Head of caudate nucleus (tissue), 42 donors: ENCODE measurements at regions not wholly inside any gene's neighbourhood (a gene's known extent, or its start where the extent isn't known, plus 50 kb on each side); places are given as distances from the start of the nearest gene placed in this dataset.

Experiments
- DNase-seq, 42 donors: peaks; one replicate each; pipeline versions ENCODE4 v3.0.0 to v3.0.0-alpha.2; 2020 to 2021; ENCODE audit warnings: mixed read lengths in 7 of 42
- intact Hi-C: fragments of 100-400 bp; cut with DNase I; formaldehyde crosslinking; loops from one replicate; pipeline ENCODE4 v1.15.0; 2022

- intact Hi-C loops, result no loop called here
- DNase-seq, result no peak
Measured at GRCh38 chr20:22878166-22878565, 156.9 kb upstream of the SSTR4 start.

GRCh38 chr20:22880277-22880676 lies 154.8 kb upstream of the SSTR4 start:
- no peak for DNase-seq
- intact Hi-C loops, result no loop called here

GRCh38 chr20:22887796-22888195 lies 147.3 kb upstream of the SSTR4 start:
- intact Hi-C loops, result no loop called here
- no peak for DNase-seq

DNA sequence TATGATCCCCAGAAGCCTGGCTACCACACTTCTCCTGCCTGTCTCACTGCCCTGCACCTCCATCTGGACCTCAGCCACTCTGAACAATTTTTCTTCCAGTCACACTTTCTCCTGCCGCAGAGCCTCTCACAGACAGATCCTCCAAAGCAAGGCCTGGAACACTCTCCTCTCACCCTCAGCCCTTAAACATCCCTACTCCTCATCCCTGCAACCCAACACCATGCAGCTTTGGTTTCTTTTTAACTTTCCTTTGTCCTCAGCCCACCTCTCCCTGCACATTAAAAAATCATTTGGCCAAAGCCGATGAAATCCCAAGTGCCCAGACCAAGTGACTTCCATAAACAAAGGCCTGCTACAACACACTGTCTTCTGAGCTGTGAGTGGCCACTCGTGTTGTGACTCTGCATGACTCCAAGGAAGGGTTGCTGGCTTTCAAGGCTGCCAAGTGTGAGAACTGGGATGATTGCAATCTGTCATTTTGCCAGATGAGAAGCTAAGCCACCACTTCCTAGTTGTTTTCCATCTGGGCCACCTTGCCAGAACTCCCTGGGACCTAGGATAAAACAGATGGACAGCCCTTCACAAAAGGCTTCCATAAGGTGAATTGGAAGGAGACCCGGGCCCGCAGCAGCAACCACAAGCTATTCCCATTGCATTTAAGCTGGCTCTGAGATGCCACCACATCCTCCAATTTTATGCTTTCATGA lies 144.4 kb upstream of the SSTR4 start:
- intact Hi-C loops, result no loop called here
- DNase-seq, result no peak

DNA sequence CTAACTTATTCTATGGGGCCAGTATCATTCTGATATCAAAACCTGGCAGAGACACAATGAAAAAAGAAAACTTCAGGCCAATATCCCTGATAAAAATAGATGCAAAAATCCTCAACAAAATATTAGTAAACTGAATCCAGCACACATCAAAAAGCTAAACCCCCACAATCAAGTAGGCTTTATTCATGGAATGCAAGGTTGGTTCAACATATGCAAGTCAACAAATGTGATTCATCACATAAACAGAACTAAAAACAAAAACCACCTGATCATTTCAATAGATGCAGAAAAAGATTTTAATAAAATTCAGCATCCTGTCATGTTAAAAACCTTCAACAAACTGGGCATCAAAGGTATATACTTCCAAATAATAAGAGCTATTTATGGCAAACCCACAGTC lies 133.9 kb upstream of the SSTR4 start:
- intact Hi-C loops, result loop anchor here (5.0 kb wide), 1 partner anchor 331 kb away; no protein-coding TSS in a partner anchor
- DNase-seq, result no peak

DNA sequence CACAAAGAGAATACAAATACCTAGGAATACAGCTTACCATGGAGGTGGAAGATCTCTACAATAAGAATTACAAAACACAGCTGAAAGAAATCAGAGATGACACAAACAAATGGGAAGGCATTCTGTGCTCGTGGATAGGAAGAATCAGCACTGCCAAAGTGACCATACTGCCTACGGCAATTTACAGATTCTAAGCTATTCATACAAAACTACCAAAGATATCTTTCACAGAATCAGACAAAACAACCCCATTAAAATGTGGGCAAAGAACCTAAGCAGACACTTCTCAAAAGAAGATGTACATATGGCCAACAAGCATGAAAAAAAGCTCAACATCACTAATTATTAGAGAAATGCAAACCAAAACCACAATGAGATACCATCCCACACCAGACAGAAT lies 133.2 kb upstream of the SSTR4 start:
- intact Hi-C loops, result loop anchor here (5.0 kb wide), 1 partner anchor 330 kb away; no protein-coding TSS in a partner anchor
- no peak for DNase-seq

DNA sequence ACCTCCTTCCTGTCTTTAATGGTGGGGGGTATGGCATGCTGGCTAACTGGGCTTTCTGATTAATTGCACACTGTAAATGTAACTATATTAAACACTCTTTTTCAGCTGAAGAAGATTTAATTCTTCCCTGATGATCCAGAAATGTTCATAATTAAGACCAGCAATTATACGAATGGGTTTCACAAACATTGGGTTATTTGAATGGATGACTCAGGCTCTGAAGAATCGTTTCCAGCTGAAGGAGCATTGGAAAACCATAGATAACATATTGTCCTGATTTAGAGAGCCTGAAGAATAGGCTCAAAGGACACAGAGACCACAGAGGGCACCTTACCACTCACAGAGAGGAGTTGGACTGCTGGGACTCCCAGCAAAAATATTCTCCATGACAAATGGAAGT lies 130.7 kb upstream of the SSTR4 start:
- DNase-seq, result no peak
- intact Hi-C loops, result loop anchor here (5.0 kb wide), 1 partner anchor 328 kb away; no protein-coding TSS in a partner anchor

- no peak for DNase-seq
- intact Hi-C loops, result loop anchor here (5.0 kb wide), 1 partner anchor 327 kb away; no protein-coding TSS in a partner anchor
Measured at GRCh38 chr20:22904905-22905304, 130.2 kb upstream of the SSTR4 start.

- intact Hi-C loops, result no loop called here
- peak in 17 of 42 donors; percentile 1 to 56 (median 15) for DNase-seq
Measured at GRCh38 chr20:22905658-22906057, 129.5 kb upstream of the SSTR4 start.

DNA sequence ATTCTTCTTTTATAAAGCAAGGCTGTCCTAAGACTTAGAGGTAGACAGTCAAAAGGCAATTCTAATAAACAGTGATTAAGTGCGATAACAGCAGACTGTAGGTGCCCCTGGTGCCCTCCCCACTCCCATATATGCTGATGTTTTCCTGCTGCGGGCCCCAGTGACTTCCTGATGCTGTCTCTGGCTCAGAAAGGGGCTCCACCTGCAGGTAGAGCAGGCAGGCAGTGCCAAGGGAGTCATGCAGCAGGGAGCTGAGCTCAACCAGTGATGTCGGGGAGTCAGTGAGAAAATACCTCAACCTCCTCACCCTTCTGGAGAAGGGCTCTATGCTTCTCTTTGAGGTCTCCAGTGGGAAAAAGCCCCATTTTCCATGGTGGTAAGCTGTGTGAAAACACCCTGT lies 126.7 kb upstream of the SSTR4 start:
- intact Hi-C loops, result no loop called here
- no peak for DNase-seq

- no peak for DNase-seq
- intact Hi-C loops, result no loop called here
Measured at GRCh38 chr20:22908944-22909343, 126.2 kb upstream of the SSTR4 start.

DNA sequence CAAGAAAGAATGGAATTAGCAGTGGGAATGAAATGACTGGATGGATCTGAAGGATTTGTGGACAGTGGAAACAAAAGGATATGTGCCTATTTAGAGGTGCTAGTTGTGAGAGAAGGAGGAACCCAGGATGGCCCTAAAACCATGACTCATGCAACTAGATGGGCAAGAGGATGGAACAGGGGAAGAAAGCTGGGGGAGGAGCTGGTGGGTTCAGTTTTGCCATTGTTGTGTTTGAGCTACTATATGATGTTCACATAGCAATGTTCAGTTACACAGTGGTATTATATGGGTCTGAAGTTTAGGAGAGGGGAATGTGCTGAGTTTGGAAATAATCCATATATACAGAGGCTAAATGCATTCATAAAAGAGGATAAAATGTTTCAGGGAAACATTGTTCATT lies 125.7 kb upstream of the SSTR4 start:
- intact Hi-C loops, result no loop called here
- no peak for DNase-seq

- intact Hi-C loops, result no loop called here
- no peak for DNase-seq
Measured at GRCh38 chr20:22910287-22910852, 124.7 kb upstream of the SSTR4 start.

GRCh38 chr20:22914291-22914690 lies 120.8 kb upstream of the SSTR4 start:
- DNase-seq, result no peak
- intact Hi-C loops, result no loop called here

DNA sequence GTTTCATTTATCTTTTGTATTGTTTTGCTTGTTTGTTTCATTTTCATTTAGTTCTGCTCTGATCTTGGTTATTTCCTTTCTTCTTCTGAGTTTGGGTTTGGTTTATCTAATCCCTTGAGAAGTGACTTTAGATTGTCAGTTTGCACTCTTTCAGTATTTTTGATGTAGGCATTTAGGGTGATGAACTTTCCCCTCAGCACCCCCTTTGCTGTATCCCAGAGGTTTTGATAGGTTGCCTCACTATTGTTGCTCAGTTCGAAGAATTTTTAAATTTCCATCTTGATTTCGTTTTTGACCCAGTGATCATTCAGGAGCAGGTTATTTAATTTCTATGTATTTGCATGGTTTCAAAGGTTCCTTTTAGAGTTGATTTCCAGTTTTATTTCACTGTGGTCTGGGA lies 119.6 kb upstream of the SSTR4 start:
- intact Hi-C loops, result no loop called here

DNA sequence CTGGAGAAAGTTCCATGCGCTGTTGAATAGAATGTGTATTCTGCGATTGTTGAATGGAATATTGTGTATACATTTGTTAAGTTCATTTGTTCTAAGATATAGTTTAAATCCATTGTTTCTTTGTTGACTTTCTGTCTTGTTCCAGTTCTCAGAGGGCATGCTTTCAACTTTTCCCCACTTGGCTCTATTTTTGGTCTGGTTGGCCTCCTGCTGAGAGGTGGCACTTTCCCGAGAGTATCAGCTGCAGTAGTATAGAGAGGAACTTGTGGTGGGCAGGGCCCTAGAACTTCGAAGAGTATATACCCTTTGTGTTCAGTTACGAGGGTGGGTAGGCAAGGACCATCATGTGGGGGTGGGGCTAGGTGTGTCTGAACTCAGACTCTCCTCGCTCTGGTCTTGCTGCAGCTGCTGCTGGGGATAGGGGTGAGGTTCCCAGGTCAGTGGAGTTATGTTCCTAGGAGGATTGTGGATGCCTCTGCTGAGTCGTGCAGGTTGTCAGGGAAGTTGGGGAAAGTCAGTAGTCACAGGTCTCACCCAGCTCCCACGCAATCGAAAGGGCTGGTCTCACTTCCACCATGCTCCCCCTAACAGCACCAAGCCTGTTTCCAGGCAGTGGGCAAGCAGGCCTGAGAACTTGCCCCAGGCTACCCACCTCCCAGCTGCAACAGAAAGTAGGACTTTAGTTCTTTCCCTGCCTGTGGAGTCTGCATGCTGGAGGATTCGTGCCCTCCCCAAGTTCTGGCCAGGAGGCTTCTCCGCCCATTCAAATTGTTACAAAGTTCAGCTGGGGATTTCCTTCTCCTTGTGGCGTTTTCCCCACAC lies 118.9 kb upstream of the SSTR4 start:
- intact Hi-C loops, result no loop called here
- no peak for DNase-seq

More for the DNA sequence above, 119.6 kb upstream of the SSTR4 start:
- no peak for DNase-seq

DNA sequence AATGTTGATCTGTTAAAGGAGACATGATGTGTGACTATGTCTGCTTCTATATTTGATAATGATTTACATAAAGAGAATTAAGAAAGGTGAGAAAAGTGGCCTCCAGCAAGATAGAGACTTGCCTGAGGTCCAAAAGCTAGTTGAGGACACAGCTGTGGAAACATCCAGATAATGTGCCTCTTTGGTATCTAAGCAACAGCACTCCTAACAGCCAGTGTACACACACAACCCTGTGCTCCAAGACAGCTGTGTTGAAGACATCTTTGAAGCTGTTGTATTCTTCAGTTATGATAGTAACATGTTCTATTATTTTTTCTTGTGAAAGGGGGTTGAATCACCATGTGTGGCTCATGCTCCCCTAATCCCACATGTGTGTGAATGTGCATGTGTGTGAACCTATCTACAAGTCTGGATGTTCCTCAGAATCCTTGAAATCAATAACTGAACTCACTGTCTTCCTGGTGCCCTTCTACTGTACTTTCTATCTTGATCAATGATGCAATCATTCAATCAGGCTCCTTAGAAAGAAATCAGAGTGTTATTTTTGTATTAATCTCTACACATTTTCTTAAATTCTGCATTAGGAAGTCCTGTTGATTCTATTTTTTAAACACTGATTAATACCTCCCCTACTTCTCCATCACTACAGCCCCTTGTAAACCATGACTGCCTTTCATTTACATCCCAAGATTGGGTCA lies 116.7 kb upstream of the SSTR4 start:
- intact Hi-C loops, result no loop called here
- no peak for DNase-seq

DNA sequence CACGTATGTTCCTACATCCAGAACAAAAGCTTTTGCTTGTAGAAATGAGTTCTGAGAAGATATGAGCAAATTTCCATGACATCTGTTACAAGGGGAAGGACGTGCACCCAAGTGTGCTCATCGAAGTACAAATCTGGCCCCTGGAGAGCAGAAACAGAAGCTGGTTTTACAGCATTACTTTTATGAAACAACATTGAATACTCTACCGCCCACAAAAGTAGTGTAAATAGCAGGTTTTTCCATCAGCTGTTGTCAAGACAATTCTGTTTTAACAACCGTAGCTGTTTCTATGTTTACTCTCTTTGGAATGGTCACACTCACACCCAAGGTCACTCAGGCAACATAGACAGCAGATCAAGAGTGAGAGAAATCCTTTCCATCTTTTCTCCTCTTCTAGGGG lies 114.2 kb upstream of the SSTR4 start:
- intact Hi-C loops, result no loop called here
- DNase-seq, result no peak

GRCh38 chr20:22921595-22922421 lies 113.3 kb upstream of the SSTR4 start:
- intact Hi-C loops, result no loop called here
- no peak for DNase-seq
